ENCODE measurements at regions not wholly inside any gene's neighbourhood (a gene's known extent, or its start where the extent isn't known, plus 50 kb on each side); places are given as distances from the start of the nearest gene placed in this dataset.

- H3K9me2 ChIP-seq (replicated peaks; ENCODE audit: low read length), result no peaks in the 10 kb centered on the region
- intact Hi-C loops (cut with micrococcal nuclease), result no loop called here
- H3K79me2 ChIP-seq (ENCODE audit: low read length), result no peaks in the 10 kb centered on the region
- ATAC-seq (no peak), DNase-seq (no peak)
- no peak overlapping the region for H2AFZ ChIP-seq (ENCODE audit: low read length)
- no peaks in the 10 kb centered on the region for H4K20me1 ChIP-seq (ENCODE audit: low read length)
- H3K27ac ChIP-seq (ENCODE audit: low read length), result no peak overlapping the region
- no peaks in the 10 kb centered on the region for H3F3A ChIP-seq (ENCODE audit: low read length, unreplicated experiment)
- H3K9me3 ChIP-seq (ENCODE audit: low read length), result no peaks in the 10 kb centered on the region
- H3K27me3 ChIP-seq (ENCODE audit: low read length), result peaks cover 76% of the 10 kb centered on the region
- no peaks in the 10 kb centered on the region for H3K36me3 ChIP-seq (ENCODE audit: low read depth, low read length)
- H3K4me2 ChIP-seq (ENCODE audit: low read length), result no peak overlapping the region
- no peak overlapping the region for H3K4me3 ChIP-seq (ENCODE audit: low read length)
- ChIA-PET POLR2A (ENCODE audit: unreplicated experiment) (no interaction called here), CTCF (no interaction called here)
- BruUV-seq (replicated peaks), result no TSS peak
- TF ChIP-seq CTCF (conservative IDR thresholded peaks at IDR 0.05; ENCODE audit: low read depth, low read length), result no peak
- no peak for TF ChIP-seq EZH2 (IDR thresholded peaks at IDR 0.05; ENCODE audit: low read length, unreplicated experiment)
- TF ChIP-seq EZH2phosphoT487 (IDR thresholded peaks at IDR 0.05; ENCODE audit: borderline replicate concordance, low read length), result no peak
- no peaks in the 10 kb centered on the region for H3K4me1 ChIP-seq (ENCODE audit: insufficient read depth, low read length)
- H3K9ac ChIP-seq (ENCODE audit: low read length), result no peak overlapping the region
Observed at GRCh38 chr16:86432691-86433090, 77.6 kb upstream of the FOXF1 start.

- CTCF ChIA-PET, result no interaction called here
- no TSS peak for BruUV-seq (replicated peaks)
- Histone ChIP-seq H3K36me3 (ENCODE audit: low read depth, low read length) (no peaks in the 10 kb centered on the region), H3K4me2 (ENCODE audit: low read length) (no peak overlapping the region), H3K4me3 (ENCODE audit: low read length) (no peak overlapping the region), H3K27me3 (ENCODE audit: low read length) (peaks cover 80% of the 10 kb centered on the region), H3F3A (ENCODE audit: low read length, unreplicated experiment) (no peaks in the 10 kb centered on the region), H3K9ac (ENCODE audit: low read length) (no peak overlapping the region), H3K79me2 (ENCODE audit: low read length) (no peaks in the 10 kb centered on the region), H3K4me1 (ENCODE audit: insufficient read depth, low read length) (no peaks in the 10 kb centered on the region), H3K9me3 (ENCODE audit: low read length) (no peaks in the 10 kb centered on the region), H3K27ac (ENCODE audit: low read length) (no peak overlapping the region), H4K20me1 (ENCODE audit: low read length) (no peaks in the 10 kb centered on the region), H3K9me2 (replicated peaks; ENCODE audit: low read length) (no peaks in the 10 kb centered on the region), H2AFZ (ENCODE audit: low read length) (no peak overlapping the region)
- no peak for ATAC-seq
- intact Hi-C loops (cut with micrococcal nuclease), result no loop called here
- POLR2A ChIA-PET (ENCODE audit: unreplicated experiment), result no interaction called here
- no peak for DNase-seq
- no peak for TF ChIP-seq EZH2 (IDR thresholded peaks at IDR 0.05; ENCODE audit: low read length, unreplicated experiment)
- TF ChIP-seq CTCF (conservative IDR thresholded peaks at IDR 0.05; ENCODE audit: low read depth, low read length), result no peak
- TF ChIP-seq EZH2phosphoT487 (IDR thresholded peaks at IDR 0.05; ENCODE audit: borderline replicate concordance, low read length), result no peak
Observed at GRCh38 chr16:86436466-86437185, 73.7 kb upstream of the FOXF1 start.

- Histone ChIP-seq H3K9me2 (replicated peaks; ENCODE audit: low read length) (no peaks in the 10 kb centered on the region), H3K36me3 (ENCODE audit: low read depth, low read length) (no peaks in the 10 kb centered on the region), H3K79me2 (ENCODE audit: low read length) (no peaks in the 10 kb centered on the region), H2AFZ (ENCODE audit: low read length) (no peak overlapping the region), H3K9me3 (ENCODE audit: low read length) (no peaks in the 10 kb centered on the region), H3F3A (ENCODE audit: low read length, unreplicated experiment) (no peaks in the 10 kb centered on the region), H3K27me3 (ENCODE audit: low read length) (peaks cover 84% of the 10 kb centered on the region), H3K4me3 (ENCODE audit: low read length) (no peak overlapping the region), H3K27ac (ENCODE audit: low read length) (no peak overlapping the region), H3K9ac (ENCODE audit: low read length) (no peak overlapping the region), H3K4me1 (ENCODE audit: insufficient read depth, low read length) (no peaks in the 10 kb centered on the region), H4K20me1 (ENCODE audit: low read length) (no peaks in the 10 kb centered on the region), H3K4me2 (ENCODE audit: low read length) (no peak overlapping the region)
- intact Hi-C loops (cut with micrococcal nuclease), result no loop called here
- ChIA-PET CTCF (no interaction called here), POLR2A (ENCODE audit: unreplicated experiment) (no interaction called here)
- DNase-seq (no peak), ATAC-seq (no peak)
- BruUV-seq (replicated peaks), result no TSS peak
- TF ChIP-seq EZH2 (IDR thresholded peaks at IDR 0.05; ENCODE audit: low read length, unreplicated experiment) (no peak), EZH2phosphoT487 (IDR thresholded peaks at IDR 0.05; ENCODE audit: borderline replicate concordance, low read length) (no peak), CTCF (conservative IDR thresholded peaks at IDR 0.05; ENCODE audit: low read depth, low read length) (no peak)
Observed at GRCh38 chr16:86437348-86437747, 73.0 kb upstream of the FOXF1 start.

Measured in PC-3 (cell line).